ENCODE measurements at regions not wholly inside any gene's neighbourhood (a gene's known extent, or its start where the extent isn't known, plus 50 kb on each side); places are given as distances from the start of the nearest gene placed in this dataset.
A peak's percentile ranks its signal among the peaks of the same experiment; 100 is the strongest.

DNA sequence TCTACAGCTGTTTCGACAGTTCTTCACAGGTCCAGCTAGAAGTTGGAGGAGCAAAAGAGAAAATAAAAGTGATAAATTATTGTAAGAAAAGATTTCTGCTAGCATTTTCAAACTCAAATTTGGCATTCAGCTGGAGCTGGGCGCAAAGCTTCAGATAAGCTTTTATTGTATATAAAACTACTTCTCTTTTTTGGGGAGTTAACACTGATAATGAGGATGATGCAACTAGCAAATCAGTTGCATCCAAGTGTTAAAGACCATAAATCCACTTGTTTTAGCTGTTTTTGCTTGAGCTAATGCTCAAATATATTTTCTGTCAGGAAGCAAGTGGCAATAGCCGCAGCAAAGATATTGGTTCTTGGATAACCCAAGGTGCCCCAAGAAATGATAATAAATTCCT, 127.1 kb upstream of the PKN2 start:
- Mint-ChIP-seq H3K27ac (no peak overlapping the region), H3K4me3 (no peak overlapping the region)
- CTCF ChIA-PET: no interaction called here

DNA sequence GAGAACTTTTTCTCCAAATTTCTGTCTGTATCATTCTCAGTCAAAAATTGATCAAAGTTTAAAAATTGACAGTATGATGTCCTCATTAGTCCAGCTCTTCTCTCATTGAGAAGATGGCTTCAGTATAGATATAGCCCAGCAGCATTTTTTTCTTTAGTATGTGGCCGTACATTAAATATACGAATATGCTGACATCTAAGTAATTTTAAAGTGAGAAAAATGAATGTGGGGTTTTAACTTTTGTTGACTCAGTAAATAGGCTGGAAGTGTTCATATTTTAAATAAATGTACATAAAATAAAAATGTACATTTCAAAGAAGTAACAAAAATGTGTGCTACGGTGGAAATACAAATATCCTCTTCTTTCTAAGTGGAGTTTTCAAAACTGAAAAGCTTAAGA, 123.5 kb upstream of the PKN2 start:
- no peak for DNase-seq (ENCODE audit: low spot score)
- POLR2A ChIA-PET: no interaction called here
- TF ChIP-seq PRRX2 (CRISPR knock-in tag; IDR thresholded peaks at IDR 0.05) (no peak), TEAD1 (CRISPR knock-in tag; IDR thresholded peaks at IDR 0.05) (no peak), NR2C2 (CRISPR knock-in tag; IDR thresholded peaks at IDR 0.05) (no peak), CREB1 (CRISPR knock-in tag; IDR thresholded peaks at IDR 0.05) (no peak), CREM (CRISPR knock-in tag; IDR thresholded peaks at IDR 0.05) (no peak)
- TF ChIP-seq, protein P1, sequence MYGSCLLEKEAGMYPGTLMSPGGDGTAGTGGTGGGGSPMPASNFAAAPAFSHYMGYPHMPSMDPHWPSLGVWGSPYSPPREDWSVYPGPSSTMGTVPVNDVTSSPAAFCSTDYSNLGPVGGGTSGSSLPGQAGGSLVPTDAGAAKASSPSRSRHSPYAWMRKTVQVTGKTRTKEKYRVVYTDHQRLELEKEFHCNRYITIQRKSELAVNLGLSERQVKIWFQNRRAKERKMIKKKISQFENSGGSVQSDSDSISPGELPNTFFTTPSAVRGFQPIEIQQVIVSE (CRISPR knock-in tag; IDR thresholded peaks at IDR 0.05; ENCODE audit: borderline replicate concordance): no peak
- TF ChIP-seq, protein P2, sequence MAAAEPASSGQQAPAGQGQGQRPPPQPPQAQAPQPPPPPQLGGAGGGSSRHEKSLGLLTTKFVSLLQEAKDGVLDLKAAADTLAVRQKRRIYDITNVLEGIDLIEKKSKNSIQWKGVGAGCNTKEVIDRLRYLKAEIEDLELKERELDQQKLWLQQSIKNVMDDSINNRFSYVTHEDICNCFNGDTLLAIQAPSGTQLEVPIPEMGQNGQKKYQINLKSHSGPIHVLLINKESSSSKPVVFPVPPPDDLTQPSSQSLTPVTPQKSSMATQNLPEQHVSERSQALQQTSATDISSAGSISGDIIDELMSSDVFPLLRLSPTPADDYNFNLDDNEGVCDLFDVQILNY (CRISPR knock-in tag; IDR thresholded peaks at IDR 0.05): no peak
- Mint-ChIP-seq H3K9me3 (no peaks in the 10 kb centered on the region), H3K4me1 (peaks cover 8% of the 10 kb centered on the region), H3K4me3 (no peak overlapping the region), H3K27me3 (ENCODE audit: low read depth) (no peaks in the 10 kb centered on the region), H3K36me3 (no peaks in the 10 kb centered on the region), H3K27ac (no peak overlapping the region)
- CTCF ChIA-PET: interaction anchor here (0.6 to 1.2 kb wide), 2 partner anchors 9 to 11 kb away, joined by 3 to 4 read pairs; no protein-coding TSS in a partner anchor
- no peak for ATAC-seq

More for the DNA sequence above, 127.1 kb upstream of the PKN2 start:
- Mint-ChIP-seq H3K4me1 (no peaks in the 10 kb centered on the region), H3K9me3 (no peaks in the 10 kb centered on the region), H3K27me3 (ENCODE audit: low read depth) (no peaks in the 10 kb centered on the region), H3K36me3 (no peaks in the 10 kb centered on the region)
- TF ChIP-seq, protein P3, sequence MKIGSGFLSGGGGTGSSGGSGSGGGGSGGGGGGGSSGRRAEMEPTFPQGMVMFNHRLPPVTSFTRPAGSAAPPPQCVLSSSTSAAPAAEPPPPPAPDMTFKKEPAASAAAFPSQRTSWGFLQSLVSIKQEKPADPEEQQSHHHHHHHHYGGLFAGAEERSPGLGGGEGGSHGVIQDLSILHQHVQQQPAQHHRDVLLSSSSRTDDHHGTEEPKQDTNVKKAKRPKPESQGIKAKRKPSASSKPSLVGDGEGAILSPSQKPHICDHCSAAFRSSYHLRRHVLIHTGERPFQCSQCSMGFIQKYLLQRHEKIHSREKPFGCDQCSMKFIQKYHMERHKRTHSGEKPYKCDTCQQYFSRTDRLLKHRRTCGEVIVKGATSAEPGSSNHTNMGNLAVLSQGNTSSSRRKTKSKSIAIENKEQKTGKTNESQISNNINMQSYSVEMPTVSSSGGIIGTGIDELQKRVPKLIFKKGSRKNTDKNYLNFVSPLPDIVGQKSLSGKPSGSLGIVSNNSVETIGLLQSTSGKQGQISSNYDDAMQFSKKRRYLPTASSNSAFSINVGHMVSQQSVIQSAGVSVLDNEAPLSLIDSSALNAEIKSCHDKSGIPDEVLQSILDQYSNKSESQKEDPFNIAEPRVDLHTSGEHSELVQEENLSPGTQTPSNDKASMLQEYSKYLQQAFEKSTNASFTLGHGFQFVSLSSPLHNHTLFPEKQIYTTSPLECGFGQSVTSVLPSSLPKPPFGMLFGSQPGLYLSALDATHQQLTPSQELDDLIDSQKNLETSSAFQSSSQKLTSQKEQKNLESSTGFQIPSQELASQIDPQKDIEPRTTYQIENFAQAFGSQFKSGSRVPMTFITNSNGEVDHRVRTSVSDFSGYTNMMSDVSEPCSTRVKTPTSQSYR (CRISPR knock-in tag; IDR thresholded peaks at IDR 0.05): no peak
- TF ChIP-seq NR2C2 (CRISPR knock-in tag; IDR thresholded peaks at IDR 0.05): no peak
- POLR2A ChIA-PET: no interaction called here
- no peak for DNase-seq (ENCODE audit: low spot score)
- ATAC-seq: no peak

DNA sequence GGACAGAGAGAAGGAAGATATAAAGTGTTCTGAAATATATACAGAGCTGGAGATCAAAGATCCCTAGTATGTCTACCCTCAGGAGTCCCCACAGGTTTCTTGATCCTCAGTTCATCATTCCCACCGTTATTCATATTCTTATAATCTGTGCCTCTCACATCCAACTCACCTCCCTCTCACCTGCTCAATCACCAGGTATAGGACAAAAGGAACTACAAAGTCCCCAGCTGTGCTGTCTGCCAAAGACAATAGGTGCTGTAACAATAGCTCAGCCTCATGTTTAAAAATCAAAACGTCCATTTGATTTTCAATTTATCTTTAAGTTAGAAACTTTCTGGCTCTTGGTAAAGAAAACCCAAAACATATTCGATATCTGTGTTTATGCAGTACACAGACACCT, 121.1 kb upstream of the PKN2 start:
- ChIA-PET CTCF (interaction anchor here (1.2 to 1.6 kb wide), 2 partner anchors 11 to 382 kb away, joined by 3 to 6 read pairs; no protein-coding TSS in a partner anchor), POLR2A (no interaction called here)
- Mint-ChIP-seq H3K27me3 (ENCODE audit: low read depth) (no peaks in the 10 kb centered on the region), H3K27ac (no peak overlapping the region), H3K36me3 (no peaks in the 10 kb centered on the region), H3K4me3 (no peak overlapping the region), H3K9me3 (no peaks in the 10 kb centered on the region), H3K4me1 (peaks cover 23% of the 10 kb centered on the region)
- ATAC-seq (peak; percentile 53), DNase-seq (ENCODE audit: low spot score) (no peak)
- TF ChIP-seq NR3C1 (CRISPR knock-in tag; conservative IDR thresholded peaks at IDR 0.05; ENCODE audit: low read depth): no peak
- TF ChIP-seq GTF2I (CRISPR knock-in tag; conservative IDR thresholded peaks at IDR 0.05): no peak
- no peak for TF ChIP-seq FOXJ3 (CRISPR knock-in tag; IDR thresholded peaks at IDR 0.05; ENCODE audit: borderline replicate concordance)
- no peak for TF ChIP-seq ESRRA (CRISPR knock-in tag; IDR thresholded peaks at IDR 0.05; ENCODE audit: borderline replicate concordance)
- TF ChIP-seq ZBTB21 (CRISPR knock-in tag; IDR thresholded peaks at IDR 0.05; ENCODE audit: borderline replicate concordance): no peak
- TF ChIP-seq ZNF671 (CRISPR knock-in tag; IDR thresholded peaks at IDR 0.05): no peak
- no peak for TF ChIP-seq NFE2L1 (CRISPR knock-in tag; IDR thresholded peaks at IDR 0.05)
- TF ChIP-seq JAZF1 (CRISPR knock-in tag; IDR thresholded peaks at IDR 0.05): no peak
- TF ChIP-seq, protein P4, sequence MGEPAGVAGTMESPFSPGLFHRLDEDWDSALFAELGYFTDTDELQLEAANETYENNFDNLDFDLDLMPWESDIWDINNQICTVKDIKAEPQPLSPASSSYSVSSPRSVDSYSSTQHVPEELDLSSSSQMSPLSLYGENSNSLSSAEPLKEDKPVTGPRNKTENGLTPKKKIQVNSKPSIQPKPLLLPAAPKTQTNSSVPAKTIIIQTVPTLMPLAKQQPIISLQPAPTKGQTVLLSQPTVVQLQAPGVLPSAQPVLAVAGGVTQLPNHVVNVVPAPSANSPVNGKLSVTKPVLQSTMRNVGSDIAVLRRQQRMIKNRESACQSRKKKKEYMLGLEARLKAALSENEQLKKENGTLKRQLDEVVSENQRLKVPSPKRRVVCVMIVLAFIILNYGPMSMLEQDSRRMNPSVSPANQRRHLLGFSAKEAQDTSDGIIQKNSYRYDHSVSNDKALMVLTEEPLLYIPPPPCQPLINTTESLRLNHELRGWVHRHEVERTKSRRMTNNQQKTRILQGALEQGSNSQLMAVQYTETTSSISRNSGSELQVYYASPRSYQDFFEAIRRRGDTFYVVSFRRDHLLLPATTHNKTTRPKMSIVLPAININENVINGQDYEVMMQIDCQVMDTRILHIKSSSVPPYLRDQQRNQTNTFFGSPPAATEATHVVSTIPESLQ (CRISPR knock-in tag; IDR thresholded peaks at IDR 0.05): no peak
- TF ChIP-seq, protein P5, sequence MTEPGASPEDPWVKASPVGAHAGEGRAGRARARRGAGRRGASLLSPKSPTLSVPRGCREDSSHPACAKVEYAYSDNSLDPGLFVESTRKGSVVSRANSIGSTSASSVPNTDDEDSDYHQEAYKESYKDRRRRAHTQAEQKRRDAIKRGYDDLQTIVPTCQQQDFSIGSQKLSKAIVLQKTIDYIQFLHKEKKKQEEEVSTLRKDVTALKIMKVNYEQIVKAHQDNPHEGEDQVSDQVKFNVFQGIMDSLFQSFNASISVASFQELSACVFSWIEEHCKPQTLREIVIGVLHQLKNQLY (CRISPR knock-in tag; IDR thresholded peaks at IDR 0.05): no peak
- TF ChIP-seq SMAD4 (CRISPR knock-in tag; IDR thresholded peaks at IDR 0.05): no peak
- TF ChIP-seq, protein P6, sequence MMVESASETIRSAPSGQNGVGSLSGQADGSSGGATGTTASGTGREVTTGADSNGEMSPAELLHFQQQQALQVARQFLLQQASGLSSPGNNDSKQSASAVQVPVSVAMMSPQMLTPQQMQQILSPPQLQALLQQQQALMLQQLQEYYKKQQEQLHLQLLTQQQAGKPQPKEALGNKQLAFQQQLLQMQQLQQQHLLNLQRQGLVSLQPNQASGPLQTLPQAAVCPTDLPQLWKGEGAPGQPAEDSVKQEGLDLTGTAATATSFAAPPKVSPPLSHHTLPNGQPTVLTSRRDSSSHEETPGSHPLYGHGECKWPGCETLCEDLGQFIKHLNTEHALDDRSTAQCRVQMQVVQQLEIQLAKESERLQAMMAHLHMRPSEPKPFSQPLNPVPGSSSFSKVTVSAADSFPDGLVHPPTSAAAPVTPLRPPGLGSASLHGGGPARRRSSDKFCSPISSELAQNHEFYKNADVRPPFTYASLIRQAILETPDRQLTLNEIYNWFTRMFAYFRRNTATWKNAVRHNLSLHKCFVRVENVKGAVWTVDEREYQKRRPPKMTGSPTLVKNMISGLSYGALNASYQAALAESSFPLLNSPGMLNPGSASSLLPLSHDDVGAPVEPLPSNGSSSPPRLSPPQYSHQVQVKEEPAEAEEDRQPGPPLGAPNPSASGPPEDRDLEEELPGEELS (CRISPR knock-in tag; IDR thresholded peaks at IDR 0.05): no peak
- TF ChIP-seq TEAD4 (CRISPR knock-in tag; IDR thresholded peaks at IDR 0.05): no peak
- TF ChIP-seq ATF1 (CRISPR knock-in tag; IDR thresholded peaks at IDR 0.05): no peak
- TF ChIP-seq CBFB (CRISPR knock-in tag; IDR thresholded peaks at IDR 0.05; ENCODE audit: low read depth): no peak
- no peak for TF ChIP-seq TEAD1 (CRISPR knock-in tag; IDR thresholded peaks at IDR 0.05)
